MM.1S (cell line): ENCODE measurements at regions not wholly inside any gene's neighbourhood (a gene's known extent, or its start where the extent isn't known, plus 50 kb on each side); places are given as distances from the start of the nearest gene placed in this dataset.

ENCODE experiments used
- DNase-seq: peaks from one replicate; pipeline ENCODE4 v3.0.0-alpha.2; 2015
- H2AFZ ChIP-seq: fragments of 300-600 bp; sonication (generic); 2 replicates; pipeline ENCODE4 v1.6.0; 2016; ENCODE audit warnings: antibody characterized with exemption, low read length
- H3F3A ChIP-seq: fragments of 300-600 bp; sonication (generic); 2 replicates; pipeline ENCODE4 v1.6.1; 2016; ENCODE audit warnings: mild to moderate bottlenecking, antibody characterized with exemption, low read length, moderate library complexity, mixed read lengths; ENCODE audit not compliant: insufficient read depth
- H3K27ac ChIP-seq: fragments of 300-600 bp; sonication (generic); 2 replicates; pipeline ENCODE4 v1.5.1; 2016; ENCODE audit warnings: mild to moderate bottlenecking, low read length
- H3K27me3 ChIP-seq: fragments of 300-600 bp; sonication (generic); replicated peaks from 2 replicates; pipeline ENCODE4 v1.6.0; 2016; ENCODE audit warnings: low read length; ENCODE audit not compliant: insufficient read depth
- H3K36me3 ChIP-seq: fragments of 300-600 bp; sonication (generic); replicated peaks from 2 replicates; pipeline ENCODE4 v1.6.1; 2016; ENCODE audit warnings: mild to moderate bottlenecking, low read length, mixed read lengths; ENCODE audit not compliant: insufficient read depth
- H3K4me1 ChIP-seq: fragments of 300-600 bp; sonication (generic); 2 replicates; pipeline ENCODE4 v1.6.1; 2016; ENCODE audit warnings: low read length, mixed read lengths
- H3K4me2 ChIP-seq: fragments of 300-600 bp; sonication (generic); 2 replicates; pipeline ENCODE4 v1.6.0; 2016; ENCODE audit warnings: low read depth, low read length
- H3K4me3 ChIP-seq: fragments of 300-600 bp; sonication (generic); 2 replicates; pipeline ENCODE4 v1.5.1; 2016; ENCODE audit warnings: low read length, mixed read lengths
- H3K79me2 ChIP-seq: fragments of 300-600 bp; sonication (generic); 2 replicates; pipeline ENCODE4 v1.6.1; 2016; ENCODE audit warnings: mixed run types, low read length, mixed read lengths
- H3K9ac ChIP-seq: fragments of 300-600 bp; sonication (generic); 2 replicates; pipeline ENCODE4 v1.6.1; 2016; ENCODE audit warnings: low read length, mixed read lengths
- H3K9me2 ChIP-seq: fragments of 300-600 bp; sonication (generic); replicated peaks from 2 replicates; pipeline ENCODE4 v1.6.1; 2016; ENCODE audit warnings: mild to moderate bottlenecking, low read length, mixed read lengths; ENCODE audit not compliant: insufficient read depth
- H3K9me3 ChIP-seq: fragments of 300-600 bp; sonication (generic); replicated peaks from 2 replicates; pipeline ENCODE4 v1.6.1; 2016; ENCODE audit warnings: mild to moderate bottlenecking, low read length, mixed read lengths; ENCODE audit not compliant: insufficient read depth
- H4K20me1 ChIP-seq: fragments of 300-600 bp; sonication (generic); 2 replicates; pipeline ENCODE4 v1.6.1; 2016; ENCODE audit warnings: mild to moderate bottlenecking, low read length, moderate library complexity, mixed read lengths; ENCODE audit not compliant: insufficient read depth
- CTCF ChIP-seq: fragments of 300-600 bp; sonication (generic); IDR thresholded peaks from 2 replicates; pipeline ENCODE4 v1.5.1; 2016; ENCODE audit warnings: antibody characterized with exemption, low read length, mixed read lengths
- EZH2 ChIP-seq: fragments of 300-600 bp; sonication (generic); optimal IDR thresholded peaks from 2 replicates; pipeline ENCODE3; 2017; ENCODE audit warnings: low read depth, mild to moderate bottlenecking, antibody characterized with exemption, low read length, mixed read lengths
- EZH2phosphoT487 ChIP-seq: fragments of 300-600 bp; sonication (generic); IDR thresholded peaks from 2 replicates; pipeline ENCODE4 v1.6.1; 2018; ENCODE audit warnings: antibody characterized with exemption, low read length

DNA sequence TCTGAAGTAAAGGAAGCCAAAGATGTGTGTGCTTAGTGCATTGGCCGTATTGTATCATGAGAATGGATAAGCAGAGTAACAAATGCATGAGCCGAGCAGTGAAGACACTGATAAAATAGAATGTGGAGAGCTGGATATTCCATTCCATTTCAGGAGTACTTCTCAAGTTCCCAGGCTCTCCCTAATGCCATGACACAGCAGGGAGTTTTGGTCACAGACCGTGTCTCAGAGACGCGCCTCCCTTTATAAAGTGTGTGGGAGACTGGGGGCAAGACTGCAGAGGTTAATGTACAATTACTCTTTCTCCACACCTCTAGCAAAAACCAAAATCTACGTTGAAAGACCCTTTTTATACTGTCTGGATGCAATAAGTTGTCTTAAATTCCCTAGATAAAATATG lies 575.6 kb downstream of the EFNB2 start:
- no peaks in the 10 kb centered on the region for H4K20me1 ChIP-seq
- no peak overlapping the region for H3K9ac ChIP-seq

GRCh38 chr13:105957769-105958438 lies 577.6 kb downstream of the EFNB2 start:
- Histone ChIP-seq H2AFZ (no peak overlapping the region), H3K9ac (no peak overlapping the region)
- no peak for TF ChIP-seq EZH2
- no peak for TF ChIP-seq CTCF
- TF ChIP-seq EZH2phosphoT487, result no peak

More for the DNA sequence above, 575.6 kb downstream of the EFNB2 start:
- Histone ChIP-seq H3K4me3 (no peak overlapping the region), H2AFZ (no peak overlapping the region), H3K4me2 (no peak overlapping the region), H3K27me3 (no peaks in the 10 kb centered on the region), H3K4me1 (no peaks in the 10 kb centered on the region), H3K79me2 (no peaks in the 10 kb centered on the region), H3K9me3 (no peaks in the 10 kb centered on the region), H3K9me2 (0 out of 2 replicates have a peak, but pooled peaks cover 4% of the 10 kb centered on the region), H3F3A (no peaks in the 10 kb centered on the region), H3K36me3 (no peaks in the 10 kb centered on the region), H3K27ac (no peak overlapping the region)
- no peak for DNase-seq
- TF ChIP-seq CTCF (no peak), EZH2phosphoT487 (no peak), EZH2 (no peak)

DNA sequence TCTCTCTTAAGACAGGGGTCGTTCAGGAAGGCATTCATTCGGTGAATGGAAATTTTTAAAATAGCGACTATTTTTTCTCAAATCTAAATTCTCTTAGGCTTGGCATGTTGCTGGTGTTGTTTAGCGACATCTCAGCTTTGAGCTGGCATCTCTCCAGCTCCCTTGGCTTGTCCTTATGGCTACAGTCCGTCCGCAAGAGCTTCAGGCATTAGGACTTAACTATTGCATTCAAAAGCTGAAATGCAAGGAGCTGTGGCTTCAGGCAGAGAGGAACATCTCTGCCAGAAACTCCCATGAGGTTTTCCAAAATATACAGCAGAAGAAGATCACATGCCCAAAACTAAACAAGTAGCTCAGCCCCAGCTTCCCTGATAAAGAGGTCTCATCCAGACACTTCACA lies 578.5 kb downstream of the EFNB2 start:
- Histone ChIP-seq H3K9me3 (no peaks in the 10 kb centered on the region), H3K27ac (no peak overlapping the region), H3K9ac (no peak overlapping the region), H3K4me1 (no peaks in the 10 kb centered on the region; the same call in 1 of the 2 replicates), H3K79me2 (no peaks in the 10 kb centered on the region), H3K36me3 (no peaks in the 10 kb centered on the region), H2AFZ (no peak overlapping the region), H3K9me2 (0 out of 2 replicates have a peak, but pooled peaks cover 4% of the 10 kb centered on the region), H3F3A (no peaks in the 10 kb centered on the region), H3K4me3 (no peak overlapping the region), H3K27me3 (no peaks in the 10 kb centered on the region), H3K4me2 (no peak overlapping the region), H4K20me1 (no peaks in the 10 kb centered on the region)
- no peak for DNase-seq
- TF ChIP-seq EZH2 (no peak), CTCF (no peak), EZH2phosphoT487 (no peak)

More at GRCh38 chr13:105957769-105958438, 577.6 kb downstream of the EFNB2 start:
- Histone ChIP-seq H4K20me1 (no peaks in the 10 kb centered on the region), H3K9me2 (0 out of 2 replicates have a peak, but pooled peaks cover 4% of the 10 kb centered on the region), H3K27me3 (no peaks in the 10 kb centered on the region), H3K4me2 (no peak overlapping the region), H3K4me1 (no peaks in the 10 kb centered on the region), H3K27ac (no peak overlapping the region), H3K9me3 (no peaks in the 10 kb centered on the region), H3F3A (no peaks in the 10 kb centered on the region), H3K36me3 (no peaks in the 10 kb centered on the region), H3K79me2 (no peaks in the 10 kb centered on the region), H3K4me3 (no peak overlapping the region)
- DNase-seq, result no peak
